ENCODE measurements at regions not wholly inside any gene's neighbourhood (a gene's known extent, or its start where the extent isn't known, plus 50 kb on each side); places are given as distances from the start of the nearest gene placed in this dataset.

DNA sequence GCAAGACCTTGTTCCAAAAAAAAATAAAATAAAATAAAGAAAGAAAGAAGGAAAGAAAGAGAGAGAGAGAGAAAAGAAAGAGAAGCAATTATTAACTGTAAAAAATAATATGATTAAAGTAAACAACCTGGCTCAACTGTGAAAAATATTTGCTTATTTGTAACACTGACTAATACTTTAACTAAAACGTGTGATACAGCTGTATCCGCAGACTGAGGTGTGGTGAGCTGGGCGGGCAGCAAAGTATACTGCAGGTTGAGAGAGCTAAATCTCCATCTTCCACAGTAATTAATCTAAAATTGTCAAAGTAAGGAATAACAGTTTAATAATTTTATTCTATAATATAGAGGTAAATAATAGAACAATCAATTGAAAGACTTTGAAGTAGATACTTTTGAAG, 145.5 kb upstream of the FAM241A start:
- H3K4me1 ChIP-seq (ENCODE audit: control insufficient read depth in 2 of 3, insufficient read depth in 2 of 3, low read depth in 1 of 3, low read length in 3 of 3) = no peaks in the 10 kb centered on the region
- no peak overlapping the region for H3K4me3 ChIP-seq (ENCODE audit: low read length in 3 of 3)
- no peak overlapping the region for H3K9ac ChIP-seq (ENCODE audit: low read length in 3 of 3)
- TF ChIP-seq, protein P1, sequence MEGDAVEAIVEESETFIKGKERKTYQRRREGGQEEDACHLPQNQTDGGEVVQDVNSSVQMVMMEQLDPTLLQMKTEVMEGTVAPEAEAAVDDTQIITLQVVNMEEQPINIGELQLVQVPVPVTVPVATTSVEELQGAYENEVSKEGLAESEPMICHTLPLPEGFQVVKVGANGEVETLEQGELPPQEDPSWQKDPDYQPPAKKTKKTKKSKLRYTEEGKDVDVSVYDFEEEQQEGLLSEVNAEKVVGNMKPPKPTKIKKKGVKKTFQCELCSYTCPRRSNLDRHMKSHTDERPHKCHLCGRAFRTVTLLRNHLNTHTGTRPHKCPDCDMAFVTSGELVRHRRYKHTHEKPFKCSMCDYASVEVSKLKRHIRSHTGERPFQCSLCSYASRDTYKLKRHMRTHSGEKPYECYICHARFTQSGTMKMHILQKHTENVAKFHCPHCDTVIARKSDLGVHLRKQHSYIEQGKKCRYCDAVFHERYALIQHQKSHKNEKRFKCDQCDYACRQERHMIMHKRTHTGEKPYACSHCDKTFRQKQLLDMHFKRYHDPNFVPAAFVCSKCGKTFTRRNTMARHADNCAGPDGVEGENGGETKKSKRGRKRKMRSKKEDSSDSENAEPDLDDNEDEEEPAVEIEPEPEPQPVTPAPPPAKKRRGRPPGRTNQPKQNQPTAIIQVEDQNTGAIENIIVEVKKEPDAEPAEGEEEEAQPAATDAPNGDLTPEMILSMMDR (IDR thresholded peaks at IDR 0.05; ENCODE audit: borderline replicate concordance, extremely low read depth, insufficient read depth) = no peak
- no peak for DNase-seq
- FAIRE-seq = no peak
- H3K27me3 ChIP-seq (ENCODE audit: control insufficient read depth, insufficient read depth, low read length) = no peaks in the 10 kb centered on the region
- no peak overlapping the region for H3K27ac ChIP-seq (ENCODE audit: low read depth in 2 of 2, low read length in 2 of 2)
- intact Hi-C loops (cut with DNase I) = no loop called here
- no peaks in the 10 kb centered on the region for H3K36me3 ChIP-seq (ENCODE audit: control insufficient read depth in 2 of 3, insufficient read depth in 3 of 3, low read length in 3 of 3)
- H3K9me3 ChIP-seq (ENCODE audit: control insufficient read depth in 2 of 3, insufficient read depth in 1 of 3, low read length in 3 of 3) = no peaks in the 10 kb centered on the region

DNA sequence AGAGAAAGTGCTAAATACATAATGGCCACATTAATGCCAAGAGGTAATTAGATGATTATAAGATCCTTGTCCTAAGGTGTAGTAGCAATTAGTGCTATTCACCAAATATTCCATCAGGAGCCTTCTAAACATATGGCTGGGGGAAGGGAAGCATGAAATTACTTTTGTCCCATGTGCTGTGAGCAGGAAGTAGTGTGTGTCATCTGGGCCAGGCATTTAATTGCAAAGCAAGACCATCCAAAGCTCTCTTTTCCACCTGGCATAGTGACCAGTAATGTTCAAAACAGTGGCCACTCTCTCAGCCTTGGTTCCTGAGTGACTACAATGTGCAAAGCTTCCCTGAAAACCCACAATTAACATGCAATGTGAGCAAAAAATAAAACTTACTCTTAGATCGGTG, 144.2 kb upstream of the FAM241A start:
- FAIRE-seq = no peak
- TF ChIP-seq, protein P1 (IDR thresholded peaks at IDR 0.05; ENCODE audit: borderline replicate concordance, extremely low read depth, insufficient read depth) = no peak
- H3K4me1 ChIP-seq (ENCODE audit: control insufficient read depth in 2 of 3, insufficient read depth in 2 of 3, low read depth in 1 of 3, low read length in 3 of 3) = no peaks in the 10 kb centered on the region
- H3K36me3 ChIP-seq (ENCODE audit: control insufficient read depth in 2 of 3, insufficient read depth in 3 of 3, low read length in 3 of 3) = no peaks in the 10 kb centered on the region
- H3K9me3 ChIP-seq (ENCODE audit: control insufficient read depth in 2 of 3, insufficient read depth in 1 of 3, low read length in 3 of 3) = no peaks in the 10 kb centered on the region
- no peak overlapping the region for H3K9ac ChIP-seq (ENCODE audit: low read length in 3 of 3)
- no peak for DNase-seq
- H3K4me3 ChIP-seq (ENCODE audit: low read length in 3 of 3) = no peak overlapping the region
- H3K27me3 ChIP-seq (ENCODE audit: control insufficient read depth, insufficient read depth, low read length) = no peaks in the 10 kb centered on the region
- H3K27ac ChIP-seq (ENCODE audit: low read depth in 2 of 2, low read length in 2 of 2) = no peak overlapping the region
- intact Hi-C loops (cut with DNase I) = no loop called here

DNA sequence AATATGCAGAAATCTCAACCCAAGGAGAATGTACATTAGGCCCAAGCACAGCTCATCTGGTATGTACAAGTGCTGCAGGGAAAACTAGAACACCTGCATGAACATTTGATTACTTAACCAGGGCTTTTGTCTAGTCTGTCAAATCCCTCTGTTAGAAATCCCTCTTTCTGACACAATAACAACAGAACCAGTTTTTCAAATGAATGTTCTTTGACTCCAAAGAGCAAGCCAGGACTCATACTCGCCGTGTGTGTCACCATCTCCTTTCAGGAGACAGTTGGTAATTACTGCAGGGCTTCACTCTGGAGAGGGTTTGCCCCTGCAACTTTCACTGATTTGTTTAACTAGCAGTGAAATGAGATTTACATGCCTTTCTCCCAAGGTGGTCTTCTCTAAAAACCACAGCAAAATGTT, 143.0 kb upstream of the FAM241A start:
- TF ChIP-seq, protein P1 (IDR thresholded peaks at IDR 0.05; ENCODE audit: borderline replicate concordance, extremely low read depth, insufficient read depth) = no peak
- no peak overlapping the region for H3K4me3 ChIP-seq (ENCODE audit: low read length in 3 of 3)
- H3K9me3 ChIP-seq (ENCODE audit: control insufficient read depth in 2 of 3, insufficient read depth in 1 of 3, low read length in 3 of 3) = no peaks in the 10 kb centered on the region
- no peaks in the 10 kb centered on the region for H3K27me3 ChIP-seq (ENCODE audit: control insufficient read depth, insufficient read depth, low read length)
- no peak overlapping the region for H3K9ac ChIP-seq (ENCODE audit: low read length in 3 of 3)
- H3K36me3 ChIP-seq (ENCODE audit: control insufficient read depth in 2 of 3, insufficient read depth in 3 of 3, low read length in 3 of 3) = no peaks in the 10 kb centered on the region
- FAIRE-seq (no peak), DNase-seq (no peak)
- H3K4me1 ChIP-seq (ENCODE audit: control insufficient read depth in 2 of 3, insufficient read depth in 2 of 3, low read depth in 1 of 3, low read length in 3 of 3) = no peaks in the 10 kb centered on the region
- intact Hi-C loops (cut with DNase I) = no loop called here
- H3K27ac ChIP-seq (ENCODE audit: low read depth in 2 of 2, low read length in 2 of 2) = no peak overlapping the region

DNA sequence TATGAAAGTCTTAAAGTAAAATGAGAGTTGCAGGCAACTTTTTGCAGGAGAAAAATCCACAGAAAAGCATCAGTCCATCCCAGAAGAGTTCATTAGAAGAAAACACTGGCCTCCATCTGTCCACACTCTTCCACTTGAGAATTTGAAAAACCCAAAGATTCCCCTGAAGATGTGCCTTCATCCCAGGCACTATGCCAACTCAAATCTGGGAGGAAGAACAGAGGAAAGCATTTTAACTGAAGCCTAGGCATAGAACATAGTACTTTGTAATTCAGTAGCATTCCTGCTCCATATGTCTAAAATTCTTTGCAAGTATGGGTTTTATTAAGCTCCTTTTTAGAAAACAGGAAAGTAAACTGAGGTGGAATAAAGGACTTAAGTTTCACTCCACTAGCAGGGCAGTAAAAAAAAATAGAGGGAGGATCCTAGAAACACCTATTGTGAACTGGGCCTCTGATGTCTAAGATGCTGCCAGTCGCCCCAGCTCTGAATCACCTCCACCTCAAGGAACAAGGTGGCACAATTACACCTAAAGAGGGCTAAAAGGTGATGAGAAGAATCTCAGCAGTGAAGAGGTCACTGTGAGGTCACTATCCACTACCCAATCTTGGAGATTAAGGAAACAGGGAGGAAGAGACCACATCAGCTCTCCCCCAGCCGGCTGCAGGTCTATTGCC, 141.9 kb upstream of the FAM241A start:
- DNase-seq = no peak
- TF ChIP-seq, protein P1 (IDR thresholded peaks at IDR 0.05; ENCODE audit: borderline replicate concordance, extremely low read depth, insufficient read depth) = no peak
- Histone ChIP-seq H3K36me3 (ENCODE audit: control insufficient read depth in 2 of 3, insufficient read depth in 3 of 3, low read length in 3 of 3) (no peaks in the 10 kb centered on the region), H3K27ac (ENCODE audit: low read depth in 2 of 2, low read length in 2 of 2) (no peak overlapping the region), H3K9ac (ENCODE audit: low read length in 3 of 3) (no peak overlapping the region), H3K4me3 (ENCODE audit: low read length in 3 of 3) (no peak overlapping the region), H3K4me1 (ENCODE audit: control insufficient read depth in 2 of 3, insufficient read depth in 2 of 3, low read depth in 1 of 3, low read length in 3 of 3) (no peaks in the 10 kb centered on the region), H3K27me3 (ENCODE audit: control insufficient read depth, insufficient read depth, low read length) (no peaks in the 10 kb centered on the region), H3K9me3 (ENCODE audit: control insufficient read depth in 2 of 3, insufficient read depth in 1 of 3, low read length in 3 of 3) (no peaks in the 10 kb centered on the region)
- intact Hi-C loops (cut with DNase I) = no loop called here
- FAIRE-seq = no peak
